NCI-H774 (cell line): ENCODE measurements at regions not wholly inside any gene's neighbourhood (a gene's known extent, or its start where the extent isn't known, plus 50 kb on each side); places are given as distances from the start of the nearest gene placed in this dataset.

Experiments
- DNase-seq: peaks from one replicate; lab custom pipeline; 2025; lab: John Stamatoyannopoulos, UW

DNA sequence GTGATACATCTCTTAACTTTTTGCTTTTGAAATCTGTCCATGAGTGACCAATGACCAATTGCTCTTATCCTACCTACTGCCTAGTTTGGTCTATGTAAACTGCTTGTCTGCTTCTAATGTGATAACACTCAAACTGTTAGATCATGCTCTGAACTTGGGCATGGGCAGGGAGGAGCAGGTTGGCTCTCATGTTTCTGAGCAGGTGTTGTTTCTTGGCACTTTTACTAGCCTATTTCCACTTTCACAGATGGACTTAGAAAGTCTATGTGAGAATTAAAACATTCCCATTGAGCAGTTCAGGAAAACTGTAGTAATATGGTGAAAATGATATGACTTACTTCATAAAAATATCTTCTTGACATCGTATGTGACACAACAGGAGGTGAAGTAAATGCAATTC, 538.4 kb downstream of the HACE1 start:
- no peak for DNase-seq

DNA sequence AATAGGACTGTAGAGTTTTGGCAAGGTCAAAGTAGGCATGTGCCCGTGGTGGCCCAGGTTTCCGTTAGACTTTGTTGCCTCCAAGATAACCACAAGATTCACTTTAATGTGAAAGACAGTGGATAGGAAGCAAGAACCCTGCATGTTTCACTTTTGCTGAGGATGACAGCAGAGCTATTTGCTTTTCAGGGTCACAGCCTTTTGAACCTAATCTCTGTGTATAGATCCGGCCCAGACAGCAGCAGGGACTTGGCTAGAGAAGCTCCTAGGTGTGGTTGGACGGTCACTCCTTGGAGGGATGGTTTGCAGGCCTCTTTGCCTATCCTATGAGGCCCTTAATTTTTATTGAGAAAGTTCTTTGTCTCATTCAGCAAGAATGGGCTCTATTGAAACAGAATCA, 538.8 kb downstream of the HACE1 start:
- no peak for DNase-seq

DNA sequence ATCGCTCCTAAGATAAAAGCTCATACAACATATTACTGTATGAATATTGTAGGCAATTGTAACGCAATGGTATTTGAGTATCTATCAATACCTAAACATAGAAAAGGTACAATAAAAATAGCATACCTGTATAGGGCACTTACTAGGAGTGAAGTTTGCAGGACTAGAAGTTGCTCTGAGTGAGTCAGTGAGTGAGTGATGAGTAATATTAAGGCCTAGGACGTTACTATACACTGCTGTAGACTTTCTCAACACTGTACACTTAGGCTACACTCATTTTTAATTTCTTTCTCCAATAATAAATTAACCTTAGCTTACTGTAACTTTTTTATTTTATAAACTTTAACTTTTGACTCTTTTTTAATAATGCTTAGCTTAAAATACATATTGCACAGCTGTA, 546.9 kb downstream of the HACE1 start:
- no peak for DNase-seq

DNA sequence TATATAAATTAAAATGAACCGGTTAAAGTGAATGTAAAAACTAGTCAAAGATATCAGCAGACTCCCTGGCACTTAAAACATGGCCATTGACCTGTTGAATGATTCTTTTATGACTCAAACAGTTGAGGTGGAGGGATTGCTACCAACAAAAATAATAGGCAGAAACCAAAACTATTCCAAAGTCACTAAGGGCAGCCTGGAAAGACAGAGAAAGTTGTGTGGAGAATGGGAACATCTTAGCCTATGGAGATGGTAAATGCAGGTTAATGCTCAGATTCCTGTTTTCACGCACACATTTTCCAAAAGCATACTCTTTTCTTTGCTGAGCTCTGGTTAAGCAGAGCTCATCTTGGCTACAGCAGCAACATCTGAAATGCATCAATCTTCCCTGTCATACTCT, 553.5 kb downstream of the HACE1 start:
- no peak for DNase-seq

DNA sequence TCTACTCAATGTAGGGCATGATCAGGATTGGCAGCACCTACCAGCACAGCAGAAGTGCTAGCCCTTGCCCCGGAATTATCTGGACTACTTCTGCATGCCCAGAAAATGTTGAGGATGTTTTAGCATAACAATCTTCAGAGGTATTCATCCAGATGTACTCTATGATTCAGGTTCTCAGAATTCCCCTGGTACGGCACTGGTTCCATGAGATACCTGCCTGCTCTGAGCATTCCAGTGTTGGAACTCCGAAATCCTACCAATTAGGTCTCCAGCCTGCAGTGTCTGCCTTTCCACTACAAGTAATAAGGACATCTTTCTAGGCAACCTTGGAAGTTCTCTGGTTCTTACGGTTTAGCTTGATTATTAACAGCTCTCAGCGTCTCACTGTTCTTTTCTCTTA, 554.5 kb downstream of the HACE1 start:
- DNase-seq, result no peak

DNA sequence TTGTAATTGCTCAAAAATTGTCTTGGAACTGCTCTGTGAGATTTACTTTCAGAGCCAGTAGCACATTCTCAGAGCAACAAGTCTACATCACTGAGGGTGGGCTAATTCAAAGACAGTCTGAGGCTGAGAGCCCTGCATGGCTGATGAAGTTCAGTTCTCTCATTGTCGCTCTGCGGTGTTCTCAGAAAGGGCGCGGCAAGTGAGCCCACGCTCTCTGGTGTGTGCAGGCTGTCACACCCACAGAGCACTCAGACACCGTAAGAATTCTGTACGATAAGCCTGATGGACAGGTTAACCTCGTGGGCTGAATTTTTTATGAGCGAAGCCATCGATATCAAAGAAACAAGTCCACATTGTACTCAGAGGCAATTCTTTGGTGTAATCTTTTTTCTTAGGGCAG, 557.8 kb downstream of the HACE1 start:
- no peak for DNase-seq

DNA sequence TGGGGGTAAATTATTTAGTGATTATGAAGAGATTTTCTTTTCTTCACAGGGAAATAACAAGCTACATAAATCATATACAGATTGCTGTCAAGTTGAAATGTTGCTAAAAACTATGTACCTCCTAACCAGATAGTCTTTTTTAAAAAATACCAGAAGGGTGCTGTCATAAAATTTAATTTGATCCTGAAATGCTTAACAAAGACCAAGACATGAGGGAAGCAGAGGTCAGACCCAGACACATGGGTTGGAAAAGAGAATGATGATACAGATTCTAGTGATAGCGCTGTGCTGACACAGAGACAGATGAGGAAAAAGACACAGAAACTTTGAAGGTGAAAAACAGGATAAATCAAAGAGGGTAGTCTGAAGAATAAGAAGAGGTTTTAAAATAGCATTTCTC, 573.1 kb downstream of the HACE1 start:
- no peak for DNase-seq

DNA sequence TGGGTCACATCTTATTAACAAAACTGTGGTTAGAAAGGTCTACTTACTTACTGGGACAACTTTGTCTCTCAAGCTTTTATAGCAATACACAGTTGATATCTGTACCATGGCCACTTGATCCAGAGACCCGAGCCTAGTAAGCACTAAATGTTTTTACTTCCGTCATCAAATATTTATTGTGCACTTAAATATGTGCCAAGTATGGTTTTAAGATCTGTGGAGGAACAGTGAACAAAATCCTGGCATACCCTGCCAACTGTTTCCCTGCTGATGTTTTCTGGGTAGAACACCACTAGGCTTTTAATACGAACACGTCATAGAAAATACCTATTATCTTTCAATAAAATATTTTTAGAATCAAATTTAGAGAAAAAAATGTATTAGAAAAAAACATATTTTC, 574.8 kb downstream of the HACE1 start:
- DNase-seq, result no peak

DNA sequence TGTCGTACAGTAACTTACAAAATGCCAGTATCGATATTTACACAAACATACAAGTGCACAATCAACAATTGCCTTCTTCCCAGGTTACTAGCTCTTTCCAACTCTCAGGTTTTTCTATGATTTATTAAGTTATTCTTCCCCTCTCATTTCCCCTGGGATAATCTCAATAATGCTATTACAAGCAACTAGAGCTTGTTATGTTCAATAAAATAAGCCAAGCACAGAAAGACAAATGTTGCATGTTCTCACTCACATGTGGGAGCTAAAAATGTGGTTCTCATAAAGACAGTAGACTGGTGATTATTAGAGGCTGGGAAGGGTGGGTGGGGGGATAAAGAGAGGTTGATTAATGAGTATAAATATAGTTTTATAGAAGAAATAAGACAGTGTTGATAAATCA, 577.1 kb downstream of the HACE1 start:
- no peak for DNase-seq

DNA sequence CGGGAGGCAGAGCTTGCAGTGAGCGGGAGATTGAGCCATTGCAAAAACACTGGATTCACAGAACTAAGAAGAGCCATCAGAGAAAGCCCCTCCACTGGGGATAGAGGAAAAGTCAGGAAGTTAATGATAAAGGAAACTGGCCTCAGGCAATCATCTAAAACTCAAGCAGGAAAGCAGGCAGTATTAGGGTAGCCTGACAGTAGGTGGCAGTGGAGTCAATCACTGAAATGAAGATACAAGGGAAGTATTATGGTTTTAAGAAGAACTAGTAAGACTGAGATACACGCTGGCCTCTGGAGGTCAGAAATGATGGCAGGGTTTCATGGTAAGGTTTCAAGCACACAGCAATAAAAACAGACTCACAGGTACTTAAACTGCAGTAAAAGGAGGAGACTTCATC, 578.3 kb downstream of the HACE1 start:
- DNase-seq, result no peak

DNA sequence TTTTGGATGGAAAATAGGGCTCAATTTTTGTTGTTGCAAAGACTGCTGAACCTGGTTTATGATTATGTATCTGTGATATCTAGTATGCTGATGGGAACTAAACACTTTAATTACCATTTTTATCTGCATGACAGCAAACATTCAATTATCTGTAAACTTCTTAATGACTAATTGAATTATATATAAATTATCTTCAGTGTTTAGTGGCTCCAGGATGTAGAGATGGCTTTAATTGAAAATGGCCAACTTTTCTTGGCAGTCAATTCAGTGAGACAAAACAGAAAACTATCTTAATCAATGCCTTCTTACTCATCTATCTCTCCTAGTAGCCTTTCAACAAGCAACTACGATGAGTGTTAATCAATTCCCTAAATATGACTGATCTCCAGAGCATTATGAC, 591.3 kb downstream of the HACE1 start:
- DNase-seq, result no peak

DNA sequence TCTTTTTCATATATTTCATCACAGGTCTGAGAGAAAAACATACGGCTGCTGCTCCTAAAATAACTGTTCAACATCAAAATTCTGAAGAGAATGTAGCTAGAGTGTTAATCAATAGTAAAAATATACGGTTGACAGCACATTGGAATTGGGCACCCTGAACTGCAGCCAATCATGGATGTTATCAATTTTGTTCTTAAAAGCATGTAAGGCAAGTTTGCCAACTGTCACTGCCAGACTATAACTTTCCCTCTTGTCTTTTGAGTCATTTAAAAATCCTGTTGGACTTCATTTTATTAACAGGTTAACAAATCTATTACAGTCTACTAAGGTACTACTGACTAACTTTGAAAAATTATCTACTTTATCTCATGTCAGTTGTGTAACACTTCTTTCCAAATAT, 592.8 kb downstream of the HACE1 start:
- no peak for DNase-seq

DNA sequence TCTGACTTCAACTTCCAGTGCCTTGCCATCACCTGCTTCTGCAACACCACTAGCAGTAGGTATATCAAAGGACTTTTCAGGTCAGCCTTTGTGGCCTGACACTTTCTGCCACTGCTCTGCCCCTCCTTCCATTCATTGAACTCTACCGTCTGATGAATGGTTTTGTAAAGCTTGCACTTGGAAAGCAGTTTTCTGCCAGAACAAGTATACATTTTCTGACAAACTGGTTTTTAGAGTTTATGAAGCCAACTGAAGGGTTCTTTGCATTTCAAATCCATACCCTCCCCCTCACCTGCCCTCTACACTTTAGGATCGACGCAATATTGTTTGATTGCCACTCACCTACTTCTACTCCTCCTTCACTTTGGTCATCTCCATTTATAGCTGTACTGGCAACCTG, 603.1 kb downstream of the HACE1 start:
- DNase-seq, result peak; percentile 20

DNA sequence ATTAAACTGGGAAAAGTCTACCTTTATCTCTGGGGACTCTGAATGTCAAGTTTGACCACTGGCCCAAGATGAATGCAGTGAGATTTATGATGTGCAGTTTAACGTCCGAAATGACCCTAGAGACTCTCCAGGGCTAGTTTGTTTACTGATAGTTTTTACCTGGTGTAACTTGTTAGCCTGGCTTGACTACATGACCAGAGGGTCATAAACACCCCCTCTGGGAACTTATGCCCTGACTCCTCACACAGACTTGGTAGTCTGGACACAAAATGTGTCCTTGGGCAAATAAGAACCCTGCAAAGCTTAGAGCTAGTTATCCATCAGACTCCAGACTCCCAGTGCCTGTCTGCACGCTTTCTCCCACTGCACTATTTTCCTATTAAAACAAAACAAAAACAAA, 606.5 kb downstream of the HACE1 start:
- no peak for DNase-seq

DNA sequence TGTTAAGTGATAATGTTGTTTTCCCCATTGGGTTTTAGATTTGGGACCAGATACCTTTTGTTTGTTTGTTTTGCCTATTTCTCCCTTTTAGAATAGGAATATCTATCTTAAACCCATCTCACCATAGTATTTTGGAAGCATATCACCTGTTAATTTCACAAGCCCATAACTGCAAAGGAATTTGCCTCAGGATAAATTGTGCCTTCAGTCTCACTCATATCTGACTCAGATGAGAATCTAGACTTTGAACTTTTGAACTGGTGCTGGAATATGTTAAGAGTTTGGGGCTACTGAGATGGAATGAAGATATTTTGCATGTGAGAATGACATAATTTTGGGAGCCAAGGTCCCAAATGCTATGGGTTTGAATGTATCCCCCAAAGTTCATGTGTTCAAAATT, 607.4 kb downstream of the HACE1 start:
- DNase-seq, result no peak

DNA sequence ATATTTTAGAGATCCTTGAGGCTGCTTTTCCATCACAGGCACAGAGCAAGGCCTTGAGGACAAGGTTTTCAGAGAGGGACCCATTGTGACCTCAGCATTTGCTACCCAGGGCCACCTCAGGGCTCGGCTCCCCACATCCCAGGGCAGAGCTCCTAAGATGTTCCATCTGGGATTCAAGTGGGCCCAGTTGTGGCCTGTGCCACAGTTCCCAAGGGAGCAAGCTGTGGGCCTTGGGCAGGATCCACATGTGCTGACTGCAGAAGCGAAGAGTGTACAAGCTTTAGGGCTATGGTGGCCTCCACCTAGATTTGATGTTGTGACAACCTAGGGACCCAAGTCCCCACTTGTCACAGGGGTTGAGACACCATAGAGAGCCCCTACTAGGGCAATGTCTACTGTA, 608.1 kb downstream of the HACE1 start:
- no peak for DNase-seq

DNA sequence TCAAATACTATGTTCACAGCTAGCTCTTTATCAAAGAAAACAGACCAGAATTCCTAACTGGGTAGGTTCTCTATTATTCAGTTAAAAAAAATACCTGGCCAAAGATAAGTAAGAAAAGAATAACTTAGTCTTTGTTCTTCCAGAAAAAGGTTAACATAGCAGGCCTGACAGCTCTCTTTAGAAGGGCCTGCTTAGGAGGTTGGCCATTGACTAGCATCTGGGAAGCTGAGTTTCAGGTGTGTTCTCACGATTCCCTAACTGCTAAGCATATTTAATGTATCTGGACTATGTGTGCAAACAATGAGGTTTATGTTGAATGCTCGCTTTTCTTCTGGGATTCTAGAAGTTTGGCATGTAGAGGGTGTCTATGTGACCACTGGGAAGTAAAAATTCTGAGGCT, 618.9 kb downstream of the HACE1 start:
- no peak for DNase-seq

DNA sequence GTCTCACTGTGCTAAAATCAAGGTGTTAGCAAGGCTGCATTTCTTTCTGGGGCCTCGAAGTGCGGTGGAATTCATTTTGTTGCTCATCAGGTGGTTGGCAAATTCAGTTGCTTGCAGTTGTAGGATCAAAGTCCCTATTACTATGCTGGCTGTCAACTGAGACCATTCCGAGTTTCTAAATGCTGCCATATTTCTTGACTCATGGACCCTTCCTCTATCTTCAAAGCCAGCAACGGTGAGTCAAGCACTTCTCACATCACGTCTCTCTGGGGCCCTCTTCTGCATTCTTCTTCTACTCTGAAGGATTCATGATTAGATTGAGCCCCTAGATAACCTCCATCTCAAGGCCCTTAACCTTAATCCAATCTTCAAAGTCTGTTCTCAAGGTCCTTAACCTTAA, 619.7 kb downstream of the HACE1 start:
- DNase-seq, result no peak

DNA sequence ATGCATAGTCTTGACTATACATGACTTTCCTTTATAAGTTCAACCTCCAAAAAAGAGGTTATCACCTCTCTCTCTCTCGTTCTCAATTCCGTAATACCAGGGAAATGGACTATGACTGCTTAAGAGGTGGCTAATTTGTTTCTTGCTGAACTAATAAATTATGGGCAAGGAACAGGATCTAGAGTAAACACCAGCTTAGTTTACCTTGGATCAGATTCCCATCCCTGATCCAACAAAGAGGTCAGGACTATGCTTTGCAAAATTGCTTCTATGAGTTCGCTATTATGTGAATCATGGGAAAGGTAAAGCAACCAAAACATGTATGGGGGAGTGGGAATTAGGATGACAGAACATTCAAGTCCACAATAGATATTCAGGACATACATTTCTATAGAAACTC, 630.7 kb downstream of the HACE1 start:
- peak; percentile 86 for DNase-seq

DNA sequence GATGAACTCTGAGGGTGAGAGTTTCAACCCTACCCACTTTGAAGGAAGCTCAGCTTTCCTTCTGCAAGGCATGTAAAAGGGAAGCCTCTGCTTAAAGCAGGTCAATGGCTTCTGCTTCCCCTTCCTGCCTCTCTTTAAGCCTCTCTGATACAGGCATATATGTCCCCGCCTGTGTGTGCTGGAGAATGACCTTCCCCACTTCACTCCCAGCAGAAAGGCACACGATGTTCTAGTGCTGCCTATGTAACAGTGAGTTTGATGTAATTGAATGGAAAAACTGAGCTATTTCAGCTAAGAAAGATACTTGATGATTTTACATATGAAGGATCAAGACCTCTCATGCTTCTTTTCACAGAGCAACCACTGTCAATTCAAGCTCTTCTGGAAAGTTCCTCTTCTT, 632.2 kb downstream of the HACE1 start:
- DNase-seq, result no peak

DNA sequence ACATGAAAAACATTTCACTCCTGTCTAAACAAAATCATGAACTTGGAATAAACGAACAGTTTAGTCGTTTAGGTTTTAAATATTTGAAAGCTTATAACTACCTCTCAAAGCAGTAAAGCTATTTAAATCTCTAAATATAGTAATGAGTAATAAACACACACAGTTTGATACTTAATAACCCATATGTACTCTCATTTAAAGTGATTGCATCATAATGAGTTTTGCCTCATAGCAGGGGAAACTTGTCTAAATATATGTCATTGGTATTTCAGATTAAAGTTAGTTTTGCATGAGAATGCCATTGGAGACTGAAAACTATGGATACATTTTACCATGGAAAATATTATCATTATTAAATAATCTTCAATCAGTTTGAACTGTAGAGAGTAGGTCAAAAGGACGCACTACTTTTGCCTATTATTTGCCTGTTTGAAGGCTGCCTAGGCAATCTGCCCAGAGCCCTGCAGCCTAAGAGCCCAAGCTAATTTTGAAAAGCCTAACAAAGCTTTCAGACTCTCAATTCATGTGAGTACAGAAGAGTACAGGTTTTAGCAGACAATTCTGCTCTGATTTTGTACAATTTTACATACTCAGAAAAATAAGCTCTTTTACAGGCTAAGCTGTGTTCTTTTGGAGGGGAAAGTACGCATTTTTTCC, 632.8 kb downstream of the HACE1 start:
- no peak for DNase-seq

DNA sequence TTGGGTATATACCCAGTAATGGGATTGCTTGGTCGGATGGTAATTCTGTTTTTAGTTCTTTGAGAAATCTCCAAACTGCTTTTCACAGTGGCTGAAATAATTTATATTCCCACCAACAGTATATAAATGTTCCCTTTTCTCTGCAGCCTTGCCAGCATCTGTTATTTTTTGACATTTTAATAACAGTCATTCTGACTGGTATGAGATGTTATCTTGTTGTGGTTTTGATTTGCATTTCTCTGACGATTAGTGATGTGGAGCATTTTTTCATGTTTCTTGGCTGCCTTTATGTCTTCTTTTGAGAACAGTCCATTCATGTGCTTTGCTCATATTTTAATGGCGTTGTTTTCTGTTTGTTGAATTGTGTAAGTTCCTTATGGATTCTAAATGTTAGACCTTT, 641.6 kb downstream of the HACE1 start:
- no peak for DNase-seq

DNA sequence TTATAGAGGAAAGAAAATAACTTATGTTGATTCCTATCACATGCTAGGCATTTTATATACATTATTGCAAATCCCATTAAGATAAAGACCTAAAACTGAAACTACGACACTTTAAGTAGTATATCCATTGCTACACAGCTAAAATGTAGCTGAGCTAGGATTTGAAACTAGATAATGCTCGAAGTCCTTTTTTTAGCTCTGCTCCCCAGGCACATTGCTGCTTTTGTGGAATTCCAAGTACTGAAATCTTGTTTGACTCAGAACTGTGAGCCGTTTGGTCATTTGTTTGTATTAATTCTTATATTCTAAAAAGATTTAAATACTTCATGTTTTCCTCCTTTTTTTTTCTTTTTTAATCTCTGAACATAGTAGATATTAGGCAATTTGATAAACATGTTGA, 644.8 kb downstream of the HACE1 start:
- no peak for DNase-seq

DNA sequence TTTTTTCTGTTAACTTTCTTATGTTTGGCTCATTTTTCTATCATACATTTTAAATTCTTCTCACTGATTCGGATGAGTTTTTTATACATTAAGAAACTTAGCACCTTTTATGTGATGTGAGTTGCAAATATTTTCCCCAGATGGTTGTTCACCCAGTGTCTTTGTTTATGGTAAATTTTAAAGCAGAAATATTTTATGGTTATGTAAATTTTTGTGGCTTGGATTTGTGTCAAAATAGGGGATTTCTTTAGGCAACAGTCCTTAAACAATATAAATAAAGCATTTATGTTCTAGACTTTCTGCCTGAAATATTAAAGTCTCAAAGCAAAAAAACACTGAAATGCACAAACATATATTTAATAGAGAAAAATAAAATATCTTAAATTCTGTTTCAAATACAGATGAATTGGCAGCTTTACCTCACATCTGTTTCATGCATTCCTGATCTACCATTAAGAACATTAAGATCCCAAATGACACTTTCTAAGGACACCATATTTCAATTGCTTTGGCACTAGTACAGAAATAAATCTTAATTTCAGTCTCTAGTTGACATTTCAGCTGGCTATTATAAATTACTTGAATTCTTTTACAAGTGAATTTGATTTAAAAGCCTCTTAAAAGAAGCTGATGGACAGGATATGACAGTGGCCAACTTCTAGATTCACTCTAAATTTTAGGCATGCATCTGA, 646.6 kb downstream of the HACE1 start:
- DNase-seq, result no peak
